ENCODE measurements at regions not wholly inside any gene's neighbourhood (a gene's known extent, or its start where the extent isn't known, plus 50 kb on each side); places are given as distances from the start of the nearest gene placed in this dataset.

- no peak for TF ChIP-seq EP300 (IDR thresholded peaks at IDR 0.05)
- no peak for TF ChIP-seq POLR2A (IDR thresholded peaks at IDR 0.05)
- TF ChIP-seq CTCF (IDR thresholded peaks at IDR 0.05): no peak
Measured at GRCh38 chr18:39415471-39415870, 1849.9 kb upstream of the CELF4 start.

All from ovary (tissue), 3 donors.